Activated CD4-positive, alpha-beta T cell treated with anti-CD3 and anti-CD28 coated beads, Interleukin-10, Interleukin-2, amounts not matched to agents 100 ng/mL and 50 ng/mL, durations not matched to agents 16 hours and 8 hours (primary cell): ENCODE measurements at regions not wholly inside any gene's neighbourhood (a gene's known extent, or its start where the extent isn't known, plus 50 kb on each side); places are given as distances from the start of the nearest gene placed in this dataset.

Experiments
- DNase-seq: peaks from one replicate; pipeline ENCODE4 v3.0.0-alpha.2; 2020

- no peak for DNase-seq
Observed at GRCh38 chr6:77403424-77403823, 59.9 kb downstream of the HTR1B start.

- no peak for DNase-seq
Observed at GRCh38 chr6:77401231-77401630, 62.1 kb downstream of the HTR1B start.

- no peak for DNase-seq
Observed at GRCh38 chr6:77397561-77397960, 65.7 kb downstream of the HTR1B start.

- DNase-seq = no peak
Observed at GRCh38 chr6:77389402-77389801, 73.9 kb downstream of the HTR1B start.

- DNase-seq = no peak
Observed at GRCh38 chr6:77383026-77383425, 80.3 kb downstream of the HTR1B start.

- DNase-seq = no peak
Observed at GRCh38 chr6:77373955-77374354, 89.3 kb downstream of the HTR1B start.

- DNase-seq = no peak
Observed at GRCh38 chr6:77371748-77372147, 91.5 kb downstream of the HTR1B start.

- DNase-seq = no peak
Observed at GRCh38 chr6:77368660-77369313, 94.5 kb downstream of the HTR1B start.

GRCh38 chr6:77366798-77367197 is 96.5 kb downstream of the HTR1B start:
- DNase-seq = no peak

- no peak for DNase-seq
Observed at GRCh38 chr6:77363702-77364101, 99.6 kb downstream of the HTR1B start.

- DNase-seq = no peak
Observed at GRCh38 chr6:77362055-77362454, 101.2 kb downstream of the HTR1B start.

GRCh38 chr6:77361018-77361417 is 102.3 kb downstream of the HTR1B start:
- no peak for DNase-seq

- no peak for DNase-seq
Observed at GRCh38 chr6:77356821-77357220, 106.5 kb downstream of the HTR1B start.

GRCh38 chr6:77354581-77354980 is 108.7 kb downstream of the HTR1B start:
- no peak for DNase-seq

GRCh38 chr6:77353129-77353528 is 110.2 kb downstream of the HTR1B start:
- DNase-seq = no peak

GRCh38 chr6:77341058-77341986 is 122.0 kb downstream of the HTR1B start:
- DNase-seq = no peak

- no peak for DNase-seq
Observed at GRCh38 chr6:77340331-77340730, 123.0 kb downstream of the HTR1B start.

- DNase-seq = no peak
Observed at GRCh38 chr6:77339926-77340325, 123.4 kb downstream of the HTR1B start.

GRCh38 chr6:77337392-77337791 is 125.9 kb downstream of the HTR1B start:
- DNase-seq = no peak

GRCh38 chr6:77334093-77334492 is 129.2 kb downstream of the HTR1B start:
- no peak for DNase-seq

- DNase-seq = no peak
Observed at GRCh38 chr6:77332915-77333623, 130.2 kb downstream of the HTR1B start.

GRCh38 chr6:77326711-77327110 is 136.6 kb downstream of the HTR1B start:
- DNase-seq = no peak

GRCh38 chr6:77326029-77326428 is 137.3 kb downstream of the HTR1B start:
- DNase-seq = no peak

- DNase-seq = no peak
Observed at GRCh38 chr6:77324866-77325265, 138.4 kb downstream of the HTR1B start.
